HUES64 (cell line): ENCODE measurements at regions not wholly inside any gene's neighbourhood (a gene's known extent, or its start where the extent isn't known, plus 50 kb on each side); places are given as distances from the start of the nearest gene placed in this dataset.

Source experiments
- H3K27ac ChIP-seq: 2 replicates; pipeline ENCODE4 v1.7.0; 2013; ENCODE audit warnings: low read depth, low read length, inconsistent platforms
- H3K27me3 ChIP-seq: 2 replicates; pipeline ENCODE4 v1.6.1; 2013; ENCODE audit warnings: mild to moderate bottlenecking, low read length; ENCODE audit not compliant: insufficient read depth
- H3K36me3 ChIP-seq: 2 replicates; pipeline ENCODE4 v1.6.1; 2013; ENCODE audit warnings: mild to moderate bottlenecking, low read length; ENCODE audit not compliant: insufficient read depth
- H3K4me1 ChIP-seq: 2 replicates; pipeline ENCODE4 v1.6.1; 2013; ENCODE audit warnings: mild to moderate bottlenecking, low read length, moderate library complexity; ENCODE audit not compliant: insufficient read depth
- H3K4me3 ChIP-seq: 2 replicates; pipeline ENCODE4 v1.5.1; 2013; ENCODE audit warnings: mild to moderate bottlenecking, low read length, moderate library complexity
- H3K9ac ChIP-seq: 2 replicates; pipeline ENCODE4 v1.6.1; 2013; ENCODE audit warnings: mild to moderate bottlenecking, low read depth, low read length
- H3K9me3 ChIP-seq: 2 replicates; pipeline ENCODE4 v1.6.1; 2013; ENCODE audit warnings: low read depth, low read length; ENCODE audit not compliant: insufficient read depth
- WGBS: fragments of 150-250, 120-280 bp; methylation state at CpG from one replicate; pipeline ENCODE4 v1.1.7; 2013; ENCODE audit warnings: missing lambda C conversion rate; 5-methylcytosine and 5-hydroxymethylcytosine counted together

DNA sequence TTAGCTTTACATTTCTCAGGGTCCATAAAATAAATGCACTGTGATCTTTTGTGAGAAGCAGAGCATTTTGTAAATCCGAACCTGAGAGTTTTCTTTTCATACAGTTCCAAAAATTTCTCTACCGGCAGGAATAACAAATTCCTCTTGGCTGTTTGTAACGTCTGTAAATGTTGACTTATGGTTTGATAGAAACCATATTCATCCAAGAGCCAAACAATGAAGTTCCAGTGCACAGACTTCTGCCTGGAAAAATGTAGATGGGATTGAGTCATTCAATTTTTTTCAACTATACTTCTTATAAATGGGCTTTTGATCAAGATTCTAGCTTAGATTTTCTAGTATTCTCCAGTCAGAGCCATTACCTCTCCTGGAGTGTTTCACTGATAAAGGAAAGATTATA is 530.6 kb downstream of the TFEC start:
- Histone ChIP-seq H3K27ac (no peak overlapping the region), H3K4me1 (no peaks in the 10 kb centered on the region), H3K9me3 (peaks cover 13% of the 10 kb centered on the region; the same call in 1 of the 2 replicates), H3K4me3 (no peak overlapping the region), H3K36me3 (no peaks in the 10 kb centered on the region), H3K9ac (no peak overlapping the region), H3K27me3 (no peaks in the 10 kb centered on the region)
- WGBS, result 97% methylated on average over 2 of the region's 3 CpGs

DNA sequence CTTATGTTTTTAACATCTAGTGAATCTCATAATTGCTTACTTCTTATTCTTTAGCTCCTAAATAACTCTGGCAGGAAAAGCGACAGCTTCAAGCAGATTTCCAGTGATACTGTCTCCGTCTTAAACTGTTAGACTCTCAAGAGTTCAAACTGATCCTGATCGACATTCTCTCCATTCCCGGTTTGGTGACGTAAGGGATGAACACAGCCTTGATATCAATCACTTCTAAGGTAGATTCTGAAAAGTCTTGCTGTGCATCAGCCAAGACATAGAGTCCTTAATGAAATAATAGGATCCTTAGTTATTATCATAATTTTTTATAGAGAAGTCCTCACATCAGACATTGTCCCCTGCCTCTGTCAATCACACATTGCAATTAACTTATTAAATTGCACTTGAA is 534.6 kb downstream of the TFEC start:
- Histone ChIP-seq H3K9ac (no peak overlapping the region), H3K27ac (no peak overlapping the region), H3K9me3 (no peaks in the 10 kb centered on the region), H3K27me3 (no peaks in the 10 kb centered on the region), H3K4me1 (no peaks in the 10 kb centered on the region), H3K4me3 (no peak overlapping the region), H3K36me3 (no peaks in the 10 kb centered on the region)
- 93% methylated on average over 5 of the region's 5 CpGs for WGBS

DNA sequence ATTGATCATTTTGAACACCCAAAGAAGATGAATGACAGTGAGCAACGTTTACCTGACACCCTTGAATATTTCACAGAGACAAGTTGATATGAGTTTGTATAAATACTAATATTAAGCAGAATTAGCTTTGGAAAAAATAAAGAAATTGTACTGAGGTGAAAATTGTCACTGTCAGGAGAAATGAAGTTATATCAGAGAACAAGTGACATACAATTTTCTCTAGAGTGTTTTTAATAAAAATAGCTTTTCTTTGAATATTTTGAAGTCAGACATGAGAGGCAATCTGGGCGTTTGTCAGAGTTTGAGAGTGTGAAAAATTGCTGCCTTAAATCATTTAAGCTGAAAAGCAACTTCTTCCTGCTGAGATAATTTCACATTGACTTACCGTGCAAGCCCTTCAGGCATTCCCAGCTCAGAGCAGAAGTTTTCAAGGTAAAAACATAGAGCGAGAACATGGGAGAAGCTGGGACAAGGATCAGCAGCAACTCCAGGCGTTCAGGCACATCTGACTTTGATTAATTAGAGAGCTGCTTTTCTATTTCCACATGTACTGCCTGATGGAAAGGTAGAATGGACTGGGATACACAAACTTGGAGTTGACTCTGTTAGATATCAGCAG is 535.9 kb downstream of the TFEC start:
- no peaks in the 10 kb centered on the region for H3K4me1 ChIP-seq
- 84% methylated on average over 5 of the region's 5 CpGs for WGBS

DNA sequence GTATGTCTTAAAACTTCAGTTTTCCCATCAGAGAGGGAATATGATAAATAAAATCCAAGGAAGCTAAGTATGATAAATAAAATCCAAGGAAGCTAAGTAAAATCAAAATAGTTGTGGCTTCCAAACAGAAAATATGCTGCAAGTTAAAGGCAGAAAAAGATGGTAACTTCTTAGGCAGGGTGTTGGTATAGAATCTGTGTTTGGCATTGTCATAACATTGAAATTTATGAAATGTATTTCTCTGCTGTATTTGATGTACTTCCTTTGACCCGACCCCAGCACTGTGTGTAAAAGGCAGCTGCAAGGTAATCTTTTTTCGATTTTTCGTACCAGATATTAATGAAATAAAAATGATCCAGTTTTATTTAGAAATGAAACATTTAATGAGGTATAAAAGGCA is 537.2 kb downstream of the TFEC start:
- no peaks in the 10 kb centered on the region for H3K4me1 ChIP-seq
- H3K9me3 ChIP-seq, result no peaks in the 10 kb centered on the region
- no peak overlapping the region for H3K4me3 ChIP-seq
- WGBS, result 96% methylated on average over 3 of the region's 3 CpGs
- H3K27me3 ChIP-seq, result no peaks in the 10 kb centered on the region
- H3K9ac ChIP-seq, result no peak overlapping the region
- H3K27ac ChIP-seq, result no peak overlapping the region
- no peaks in the 10 kb centered on the region for H3K36me3 ChIP-seq

More for the DNA sequence above, 535.9 kb downstream of the TFEC start:
- no peaks in the 10 kb centered on the region for H3K36me3 ChIP-seq
- no peaks in the 10 kb centered on the region for H3K9me3 ChIP-seq
- no peak overlapping the region for H3K27ac ChIP-seq
- H3K27me3 ChIP-seq, result no peaks in the 10 kb centered on the region
- no peak overlapping the region for H3K4me3 ChIP-seq
- H3K9ac ChIP-seq, result no peak overlapping the region

DNA sequence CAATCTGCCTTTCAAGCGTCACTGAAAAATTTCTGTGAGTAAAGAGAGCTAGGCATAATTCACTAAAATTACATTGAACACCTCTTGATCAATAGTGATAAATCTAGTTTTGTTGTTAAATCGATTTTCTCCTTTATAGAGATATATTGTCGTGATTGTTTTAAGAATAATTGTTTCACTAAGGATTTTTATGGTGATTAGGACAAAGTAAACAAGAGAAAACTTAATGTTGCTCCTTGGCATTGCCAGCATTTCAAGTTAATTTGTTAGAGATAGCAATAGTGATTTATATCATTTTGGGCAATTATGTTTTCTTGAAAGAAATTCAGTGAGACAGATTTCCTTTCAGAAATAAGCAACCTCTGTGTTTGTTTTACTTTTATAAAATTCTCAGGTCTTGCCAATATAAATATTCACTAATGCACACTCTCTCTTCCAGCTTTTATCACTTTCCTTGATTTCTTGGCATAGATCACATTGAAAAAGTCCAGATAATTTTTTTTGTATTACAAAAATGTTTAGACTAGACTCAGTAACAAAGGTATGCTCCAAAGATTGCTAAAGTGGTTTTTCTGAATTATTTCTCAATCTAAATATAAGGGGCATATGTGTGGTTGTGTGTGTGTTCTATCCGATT is 538.7 kb downstream of the TFEC start:
- Histone ChIP-seq H3K36me3 (no peaks in the 10 kb centered on the region), H3K27ac (no peak overlapping the region), H3K27me3 (no peaks in the 10 kb centered on the region), H3K9me3 (no peaks in the 10 kb centered on the region), H3K4me1 (no peaks in the 10 kb centered on the region), H3K9ac (no peak overlapping the region), H3K4me3 (no peak overlapping the region)
- 99% methylated on average over 3 of the region's 4 CpGs for WGBS

DNA sequence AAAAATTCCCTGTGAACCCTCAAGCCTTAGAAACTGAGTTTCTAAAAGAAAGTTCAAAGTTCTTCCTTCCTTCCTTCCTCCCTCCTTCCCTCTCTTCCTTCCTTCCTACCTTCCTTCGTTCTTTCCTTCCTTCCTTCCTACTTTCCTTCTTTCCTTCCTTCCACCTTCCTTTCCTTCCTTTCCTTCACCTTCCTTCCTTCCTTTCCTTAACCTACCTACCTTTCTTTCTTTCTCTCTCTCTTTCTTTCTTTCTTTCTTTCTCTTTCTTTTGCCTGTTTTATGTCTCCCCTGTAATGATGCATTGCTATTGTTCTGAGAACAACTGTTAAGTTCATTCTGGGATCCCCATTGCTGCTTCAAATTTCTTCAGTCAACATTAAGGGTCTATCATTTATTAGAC is 551.1 kb downstream of the TFEC start:
- Histone ChIP-seq H3K27me3 (peaks cover 36% of the 10 kb centered on the region), H3K27ac (no peak overlapping the region), H3K36me3 (no peaks in the 10 kb centered on the region), H3K4me3 (no peak overlapping the region), H3K9ac (no peak overlapping the region), H3K9me3 (no peaks in the 10 kb centered on the region), H3K4me1 (peaks cover 14% of the 10 kb centered on the region)
- WGBS, result 92% methylated on average over 1 of the region's 1 CpG

DNA sequence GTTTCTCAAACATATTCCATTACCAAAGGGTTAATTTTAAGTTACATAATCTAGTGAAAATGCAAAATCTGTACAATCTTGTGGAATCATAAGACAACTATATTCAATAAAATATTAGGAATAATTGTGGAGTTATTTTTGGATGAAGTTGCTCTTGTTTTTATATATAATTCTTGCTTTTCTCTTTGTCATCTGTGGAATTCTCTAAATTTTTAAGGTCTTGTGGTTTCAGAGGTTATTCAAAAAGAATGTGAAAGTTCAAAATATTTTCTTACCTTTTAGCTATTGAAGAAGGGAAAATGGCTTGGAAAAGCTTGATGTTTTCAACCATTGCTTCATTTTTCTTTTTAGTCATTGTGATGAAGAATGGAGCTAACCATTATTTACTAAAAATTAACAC is 552.1 kb downstream of the TFEC start:
- peaks cover 37% of the 10 kb centered on the region for H3K27me3 ChIP-seq
- H3K36me3 ChIP-seq, result no peaks in the 10 kb centered on the region
- peaks cover 14% of the 10 kb centered on the region for H3K4me1 ChIP-seq
- H3K4me3 ChIP-seq, result no peak overlapping the region
- H3K9ac ChIP-seq, result no peak overlapping the region
- no peak overlapping the region for H3K27ac ChIP-seq
- H3K9me3 ChIP-seq, result no peaks in the 10 kb centered on the region

DNA sequence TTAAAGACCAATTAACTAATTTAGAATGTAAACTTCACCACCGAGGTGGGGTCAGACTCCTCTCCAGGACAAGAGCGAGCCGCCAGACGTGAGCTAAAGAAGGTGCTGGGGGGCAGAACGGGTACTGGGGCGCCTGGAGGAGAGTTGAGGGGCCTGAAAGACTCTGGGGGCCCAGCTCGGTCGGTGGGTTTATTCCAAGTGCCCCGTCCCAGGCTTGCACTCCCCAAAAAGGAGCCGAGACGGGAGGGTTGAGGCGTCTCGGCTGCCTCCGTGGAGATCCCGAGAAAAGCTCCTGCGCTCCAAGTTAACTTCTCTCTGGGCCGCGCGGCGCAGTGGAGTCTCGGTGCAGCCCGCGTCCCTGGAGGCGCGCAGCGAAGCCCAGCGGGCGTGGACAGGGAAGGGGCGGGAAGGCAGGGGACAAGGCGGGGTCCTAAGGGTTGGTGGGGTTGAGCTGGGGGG is 553.3 kb downstream of the TFEC start:
- Histone ChIP-seq H3K9me3 (no peaks in the 10 kb centered on the region), H3K4me1 (peaks cover 14% of the 10 kb centered on the region), H3K27me3 (peaks cover 37% of the 10 kb centered on the region), H3K4me3 (peak overlapping the region; percentile 69), H3K9ac (peak overlapping the region; percentile 66), H3K27ac (no peak overlapping the region), H3K36me3 (no peaks in the 10 kb centered on the region)
- WGBS, result under 1% methylated on average over 30 of the region's 30 CpGs

DNA sequence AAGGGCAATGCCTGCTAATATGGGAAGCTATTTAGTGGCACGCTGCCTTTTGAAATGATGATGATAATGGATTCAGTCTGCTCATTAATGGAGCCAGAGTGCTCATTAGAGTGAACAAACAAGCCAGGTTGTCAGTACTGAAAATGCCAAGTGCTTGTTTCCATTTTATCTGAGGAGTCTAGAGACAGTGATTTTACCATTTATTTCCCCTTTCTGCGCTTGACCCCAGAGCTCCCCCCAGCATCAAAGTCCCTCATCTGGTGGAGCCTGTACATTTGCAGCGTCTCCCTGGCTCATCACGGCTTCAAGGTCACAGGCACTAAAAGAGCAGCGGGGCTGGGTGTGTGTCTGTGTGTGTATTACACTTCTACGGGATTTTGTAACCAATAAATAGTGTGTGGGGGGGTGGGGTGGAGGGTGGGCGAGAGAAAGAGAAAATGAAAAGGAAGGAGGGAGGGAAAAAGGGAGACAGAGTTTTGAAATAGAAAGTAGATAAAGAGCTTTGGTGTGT is 553.8 kb downstream of the TFEC start:
- WGBS, result 3% methylated on average over 7 of the region's 7 CpGs
- H3K4me3 ChIP-seq, result peak overlapping the region; percentile 69

DNA sequence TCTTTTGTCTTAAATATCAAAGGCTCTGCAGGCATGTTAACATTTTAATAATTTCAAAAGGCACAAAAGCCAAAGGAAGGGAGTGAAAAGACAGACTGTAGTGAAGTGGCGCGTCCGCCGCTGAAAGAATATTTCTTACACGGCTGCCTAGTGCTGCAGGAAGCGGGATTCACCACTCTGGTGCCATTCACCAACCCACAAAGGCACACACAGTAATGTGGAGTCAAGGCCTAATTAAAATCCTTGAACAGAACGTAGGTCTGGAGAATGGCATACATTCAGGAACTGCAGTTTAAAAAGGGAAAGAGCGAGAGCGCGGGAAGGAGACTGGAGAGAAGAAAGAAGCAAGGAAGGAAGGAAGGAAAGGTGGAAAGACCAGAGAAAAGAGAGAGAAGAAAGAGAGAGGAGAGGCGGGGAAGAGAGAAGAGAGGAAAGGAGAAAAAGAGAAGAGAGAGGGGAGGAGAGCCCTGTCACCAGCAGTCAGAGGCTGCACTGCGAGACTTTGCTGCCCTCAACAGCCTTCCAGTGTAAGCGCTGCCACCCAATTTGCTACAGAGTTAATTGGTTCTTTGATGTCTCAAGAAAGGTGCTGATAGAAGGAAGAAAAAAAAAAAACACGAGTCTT is 554.0 kb downstream of the MDFIC start:
- H3K9me3 ChIP-seq, result no peaks in the 10 kb centered on the region
- H3K27me3 ChIP-seq, result peaks cover 37% of the 10 kb centered on the region
- H3K9ac ChIP-seq, result no peak overlapping the region
- H3K4me3 ChIP-seq, result peak overlapping the region; percentile 69
- H3K27ac ChIP-seq, result no peak overlapping the region
- H3K36me3 ChIP-seq, result no peaks in the 10 kb centered on the region
- 33% methylated on average over 14 of the region's 14 CpGs for WGBS
- peaks cover 14% of the 10 kb centered on the region for H3K4me1 ChIP-seq

More for the DNA sequence above, 553.8 kb downstream of the TFEC start:
- no peaks in the 10 kb centered on the region for H3K9me3 ChIP-seq
- H3K4me1 ChIP-seq, result peaks cover 14% of the 10 kb centered on the region
- peaks cover 37% of the 10 kb centered on the region for H3K27me3 ChIP-seq
- H3K9ac ChIP-seq, result no peak overlapping the region
- no peak overlapping the region for H3K27ac ChIP-seq
- no peaks in the 10 kb centered on the region for H3K36me3 ChIP-seq

DNA sequence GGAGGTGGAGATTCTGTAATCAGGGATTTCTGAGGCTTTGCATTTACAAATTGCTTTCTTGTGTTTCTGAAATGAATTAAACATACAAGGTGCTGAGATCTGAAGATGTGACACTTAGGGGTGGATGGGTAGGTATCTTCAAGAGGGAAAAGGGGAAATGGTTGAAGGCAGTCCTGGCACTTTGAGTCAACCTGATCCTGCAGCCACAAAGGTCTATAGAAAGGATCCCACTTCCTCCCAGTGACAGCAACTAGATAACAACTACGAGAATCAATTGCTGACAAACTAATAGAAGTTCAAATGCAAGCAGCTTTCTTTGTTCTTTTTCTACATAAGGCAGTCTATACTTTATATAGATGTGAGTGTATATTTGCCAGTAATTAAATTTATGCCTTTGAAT is 553.3 kb downstream of the MDFIC start:
- no peaks in the 10 kb centered on the region for H3K36me3 ChIP-seq
- H3K9me3 ChIP-seq, result no peaks in the 10 kb centered on the region
- H3K4me1 ChIP-seq, result peaks cover 14% of the 10 kb centered on the region
- no peak overlapping the region for H3K9ac ChIP-seq
- no peak overlapping the region for H3K27ac ChIP-seq
- no peak overlapping the region for H3K4me3 ChIP-seq
- peaks cover 37% of the 10 kb centered on the region for H3K27me3 ChIP-seq
- whole genome bisulfite sequencing, result 55% methylated on average over 1 of the region's 1 CpG
